A549 (cell line): ENCODE measurements at regions not wholly inside any gene's neighbourhood (a gene's known extent, or its start where the extent isn't known, plus 50 kb on each side); places are given as distances from the start of the nearest gene placed in this dataset.

Experiments used
- ATAC-seq, 2 experiments: fragments of 200-7000 bp in 1 of 2; fragments of >200 bp in 1 of 2; cut with Nextera tagmentation in 1 of 2; cut with Tn5 transposase in 1 of 2; 3 replicates each; pipeline versions ENCODE4 v1.8.0 to v1.9.1; 2018 to 2020; ENCODE audit warnings: mild to moderate bottlenecking in 1 of 2, moderate library complexity in 1 of 2
- CTCF ChIA-PET: fragments of 300-600 bp; sonication (Branson Sonifier 250); formaldehyde crosslinking; extraction: SDS; loops from one replicate; lab custom pipeline; 2021; ENCODE audit warnings: antibody characterized with exemption, inconsistent platforms; lab: Yijun Ruan, JAX
- POLR2A ChIA-PET: fragments of 350-600 bp; formaldehyde crosslinking; extraction: SDS; loops from one replicate; lab custom pipeline; 2021; ENCODE audit warnings: antibody characterized with exemption, inconsistent platforms; lab: Yijun Ruan, JAX
- DNase-seq, 2 experiments: peaks; one replicate each; pipeline versions ENCODE4 v3.0.0 to v3.0.0-alpha.2; 2011 to 2016; ENCODE audit warnings: low read depth in 1 of 2, low spot score in 1 of 2
- FAIRE-seq: peaks from 2 replicates; lab custom pipeline; 2011; peaks lifted over from hg19 to GRCh38; lab: Jason Lieb, UNC
- H3K27ac ChIP-seq, 2 experiments: fragments of >200 bp; sonication (Bioruptor Twin); formaldehyde crosslinking; 3 replicates each; pipeline ENCODE4 v1.5.1; 2016 to 2017
- H3K4me1 ChIP-seq: fragments of >200 bp; sonication (Bioruptor Twin); formaldehyde crosslinking; 3 replicates; pipeline ENCODE4 v1.6.1; 2016
- H3K4me2 ChIP-seq: fragments of >200 bp; sonication (Bioruptor Twin); formaldehyde crosslinking; 3 replicates; pipeline ENCODE4 v1.6.1; 2016
- H3K4me3 ChIP-seq: fragments of >200 bp; sonication (Bioruptor Twin); formaldehyde crosslinking; 3 replicates; pipeline ENCODE4 v1.5.1; 2016
- H3K9me3 ChIP-seq: fragments of >200 bp; sonication (Bioruptor Twin); formaldehyde crosslinking; 3 replicates; pipeline ENCODE4 v1.6.1; 2016
- BHLHE40 ChIP-seq: IDR thresholded peaks from 2 replicates; pipeline ENCODE4 v1.6.1; 2012; ENCODE audit warnings: low read depth, low read length, inconsistent platforms
- CEBPB ChIP-seq, 2 experiments: fragments of >200 bp in 1 of 2; sonication (Bioruptor Twin) in 1 of 2; formaldehyde crosslinking in 1 of 2; IDR thresholded peaks; 2 replicates each; pipeline ENCODE4 v1.6.1; 2012 to 2016
- CHD2 ChIP-seq: fragments of 150-350 bp; IDR thresholded peaks from 2 replicates; pipeline ENCODE4 v1.6.1; 2014; ENCODE audit warnings: low read length; ENCODE audit not compliant: partially characterized antibody
- CHD4 ChIP-seq: fragments of 200-600 bp; sonication (generic); IDR thresholded peaks from 2 replicates; pipeline ENCODE4 v1.6.1; 2016; ENCODE audit warnings: antibody characterized with exemption, mild to moderate bottlenecking, borderline replicate concordance
- EHF ChIP-seq: fragments of 250-450 bp; sonication (Bioruptor Pico); IDR thresholded peaks from 2 replicates; pipeline ENCODE4 v1.5.0; 2020; ENCODE audit warnings: mild to moderate bottlenecking
- EHMT2 ChIP-seq: fragments of 200-600 bp; sonication (generic); IDR thresholded peaks from 2 replicates; pipeline ENCODE4 v1.6.1; 2016; ENCODE audit warnings: antibody characterized with exemption, low read depth, mild to moderate bottlenecking, moderate library complexity
- EP300 ChIP-seq, 2 experiments: fragments of >200 bp; sonication (Bioruptor Twin); formaldehyde crosslinking; IDR thresholded peaks; 2 replicates in 1 of 2; 3 replicates in 1 of 2; pipeline ENCODE4 v1.6.1; 2016 to 2017
- FOSL2 ChIP-seq, 2 experiments: fragments of 450-650 bp in 1 of 2; fragments of >200 bp in 1 of 2; sonication (Bioruptor Twin) in 1 of 2; formaldehyde crosslinking; IDR thresholded peaks; 2 replicates each; pipeline versions ENCODE4 v1.5.0 to v1.6.1; 2016 to 2020; ENCODE audit warnings: mild to moderate bottlenecking in 1 of 2, moderate library complexity in 1 of 2
- FOXS1 ChIP-seq: fragments of 250-450 bp; sonication (Bioruptor Pico); IDR thresholded peaks from 2 replicates; pipeline ENCODE4 v1.5.0; 2020; ENCODE audit warnings: mild to moderate bottlenecking, moderate library complexity
- GATA3 ChIP-seq: IDR thresholded peaks from 2 replicates; pipeline ENCODE4 v1.6.1; 2012; ENCODE audit warnings: borderline replicate concordance
- HEYL ChIP-seq: fragments of 250-450 bp; sonication (Bioruptor Pico); IDR thresholded peaks from 2 replicates; pipeline ENCODE4 v1.8.0; 2021; ENCODE audit warnings: mild to moderate bottlenecking, moderate library complexity
- HMGXB4 ChIP-seq: fragments of 250-450 bp; sonication (Bioruptor Pico); IDR thresholded peaks from 2 replicates; pipeline ENCODE4 v1.5.0; 2021; ENCODE audit warnings: mild to moderate bottlenecking, moderate library complexity, borderline replicate concordance
- HOXA7 ChIP-seq: fragments of 250-450 bp; sonication (Bioruptor Pico); IDR thresholded peaks from 2 replicates; pipeline ENCODE4 v1.5.0; 2020; ENCODE audit warnings: mild to moderate bottlenecking, moderate library complexity
- JUN ChIP-seq, 2 experiments: fragments of >200 bp; sonication (Bioruptor Twin); formaldehyde crosslinking; IDR thresholded peaks; 2 replicates in 1 of 2; 3 replicates in 1 of 2; pipeline ENCODE4 v1.6.1; 2016 to 2017
- KDM5A ChIP-seq: fragments of 200-600 bp; sonication (generic); IDR thresholded peaks from 2 replicates; pipeline ENCODE4 v1.6.1; 2016; ENCODE audit warnings: antibody characterized with exemption, mild to moderate bottlenecking
- MAZ ChIP-seq: fragments of 150-350 bp; IDR thresholded peaks from 2 replicates; pipeline ENCODE4 v1.6.1; 2014; ENCODE audit warnings: antibody characterized with exemption, low read depth, low read length, borderline replicate concordance
- NR3C1 ChIP-seq: fragments of >200 bp; sonication (Bioruptor Twin); formaldehyde crosslinking; IDR thresholded peaks from 3 replicates; pipeline ENCODE4 v1.6.1; 2017
- PBX3 ChIP-seq: IDR thresholded peaks from 2 replicates; pipeline ENCODE4 v1.6.1; 2012
- PHF8 ChIP-seq: fragments of 200-600 bp; sonication (generic); IDR thresholded peaks from 2 replicates; pipeline ENCODE4 v1.6.1; 2016; ENCODE audit warnings: low read depth, mild to moderate bottlenecking, antibody characterized with exemption, moderate library complexity, borderline replicate concordance
- POLR2AphosphoS2 ChIP-seq: conservative IDR thresholded peaks from 2 replicates; pipeline ENCODE4 v1.6.1; 2012; ENCODE audit warnings: low read length, improper control_type of control experiment, inconsistent platforms
- RAD21 ChIP-seq, 2 experiments: fragments of >200 bp in 1 of 2; sonication (Bioruptor Twin) in 1 of 2; formaldehyde crosslinking in 1 of 2; IDR thresholded peaks in 1 of 2; conservative IDR thresholded peaks in 1 of 2; 2 replicates in 1 of 2; 3 replicates in 1 of 2; pipeline ENCODE4 v1.6.1; 2012 to 2018; ENCODE audit warnings: inconsistent platforms in 1 of 2
- RARB ChIP-seq: fragments of 250-450 bp; sonication (Bioruptor Pico); IDR thresholded peaks from 2 replicates; pipeline ENCODE4 v1.8.0; 2021; ENCODE audit warnings: mild to moderate bottlenecking, moderate library complexity
- RCOR1 ChIP-seq: fragments of 150-350 bp; IDR thresholded peaks from 2 replicates; pipeline ENCODE4 v1.6.1; 2014; ENCODE audit warnings: antibody characterized with exemption, low read length, low read depth
- REST ChIP-seq: fragments of 200-600 bp; sonication (generic); IDR thresholded peaks from 2 replicates; pipeline ENCODE4 v1.6.1; 2016; ENCODE audit warnings: antibody characterized with exemption, mild to moderate bottlenecking, moderate library complexity
- RNF2 ChIP-seq: fragments of 200-600 bp; sonication (generic); IDR thresholded peaks from 2 replicates; pipeline ENCODE4 v1.6.1; 2016; ENCODE audit warnings: low read depth, mild to moderate bottlenecking, antibody characterized with exemption, moderate library complexity, borderline replicate concordance
- SREBF2 ChIP-seq: fragments of 450-650 bp; IDR thresholded peaks from 2 replicates; pipeline ENCODE4 v1.6.1; 2014; ENCODE audit warnings: mild to moderate bottlenecking, moderate library complexity
- TP53 ChIP-seq: fragments of 250-450 bp; sonication (Bioruptor Pico); IDR thresholded peaks from 2 replicates; pipeline ENCODE4 v1.5.0; 2021; ENCODE audit warnings: mild to moderate bottlenecking, moderate library complexity
- ZFP36 ChIP-seq: fragments of 450-650 bp; IDR thresholded peaks from 2 replicates; pipeline ENCODE4 v1.6.1; 2014; ENCODE audit warnings: borderline replicate concordance; ENCODE audit not compliant: partially characterized antibody
- WGBS: methylation state at CpG from one replicate; pipeline ENCODE4 v1.1.6; 2017; ENCODE audit errors: missing lambda C conversion rate; 5-methylcytosine and 5-hydroxymethylcytosine counted together
- TF ChIP-seq, protein P1 (sequence below): fragments of >200 bp; sonication (Bioruptor Twin); formaldehyde crosslinking; IDR thresholded peaks from 3 replicates; pipeline ENCODE4 v1.6.1; 2016
- TF ChIP-seq, protein P2 (sequence below): fragments of 450-650 bp; IDR thresholded peaks from 2 replicates; pipeline ENCODE4 v1.6.1; 2014; ENCODE audit warnings: antibody characterized with exemption

- TF ChIP-seq EHF: no peak
- TF ChIP-seq POLR2AphosphoS2: no peak
- TF ChIP-seq EHMT2: no peak
- no peak for TF ChIP-seq CEBPB (IDR thresholded peaks at IDR 0.05)
These were observed 1423.1 kb downstream of the AMY1C start (continued) for GRCh38 chr1:105172788-105173187.

- no peaks in the 10 kb centered on the region for H3K9me3 ChIP-seq
These were observed 1431.1 kb downstream of the AMY1C start for GRCh38 chr1:105180789-105181188.

DNA sequence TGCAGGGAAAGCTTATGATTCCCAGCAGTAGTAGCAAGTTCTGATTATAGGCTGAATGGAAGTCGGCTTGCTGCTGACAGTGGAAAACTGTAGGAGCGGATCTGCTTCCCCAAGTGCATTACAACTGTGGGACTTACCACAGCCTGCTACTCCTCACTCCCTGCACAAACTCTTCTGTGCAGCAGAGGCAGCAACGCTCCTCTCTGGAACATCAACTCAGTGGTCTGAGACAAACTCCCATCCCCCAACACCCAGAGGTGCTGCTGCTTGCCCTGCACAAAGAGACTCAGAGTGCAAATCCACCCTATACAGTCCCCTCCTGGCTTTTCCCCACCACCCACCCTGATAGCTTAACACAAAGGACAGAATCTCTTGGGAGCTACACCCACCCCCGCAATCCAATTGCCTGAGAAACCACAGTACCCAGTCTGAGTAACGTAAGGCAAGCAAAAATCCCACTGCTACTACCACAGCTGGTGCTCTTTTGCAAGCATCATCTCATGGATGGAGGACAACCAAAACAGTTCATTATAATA is 1455.2 kb downstream of the AMY1C start:
- Histone ChIP-seq H3K4me1 (no peaks in the 10 kb centered on the region), H3K27ac (no peak overlapping the region), H3K4me2 (no peak overlapping the region), H3K9me3 (no peaks in the 10 kb centered on the region), H3K4me3 (no peak overlapping the region)
- no peak for ATAC-seq
- no peak for DNase-seq
- 11% methylated on average over 4 of the region's 5 CpGs for WGBS
- ChIA-PET POLR2A (no interaction called here), CTCF (no interaction called here)
- no peak for FAIRE-seq
- no peak for TF ChIP-seq HMGXB4 (CRISPR knock-in tag)
- TF ChIP-seq TP53 (CRISPR knock-in tag): no peak
- no peak for TF ChIP-seq CHD4
- TF ChIP-seq FOSL2 (IDR thresholded peaks at IDR 0.05): no peak
- TF ChIP-seq FOSL2 (CRISPR knock-in tag; IDR thresholded peaks at IDR 0.05): no peak
- no peak for TF ChIP-seq GATA3
- TF ChIP-seq RCOR1: no peak
- no peak for TF ChIP-seq KDM5A
- no peak for TF ChIP-seq PHF8
- no peak for TF ChIP-seq REST
- no peak for TF ChIP-seq RARB
- TF ChIP-seq JUN (IDR thresholded peaks at IDR 0.05): no peak
- no peak for TF ChIP-seq HEYL (CRISPR knock-in tag)
- no peak for TF ChIP-seq BHLHE40

More at GRCh38 chr1:105180789-105181188, 1431.1 kb downstream of the AMY1C start:
- no peak for FAIRE-seq
- Histone ChIP-seq H3K27ac (no peak overlapping the region), H3K4me2 (no peak overlapping the region), H3K4me3 (no peak overlapping the region), H3K4me1 (no peaks in the 10 kb centered on the region)
- TF ChIP-seq HOXA7 (CRISPR knock-in tag) (no peak), PBX3 (no peak), EHF (no peak), MAZ (no peak), FOXS1 (CRISPR knock-in tag) (no peak), CHD2 (no peak), KDM5A (no peak), NR3C1 (no peak), RARB (no peak), RAD21 (conservative IDR thresholded peaks at IDR 0.05 in 1 of 2, IDR thresholded peaks at IDR 0.05 in 1 of 2) (no peak), HEYL (CRISPR knock-in tag) (no peak), JUN (IDR thresholded peaks at IDR 0.05) (no peak), EP300 (IDR thresholded peaks at IDR 0.05) (no peak), ZFP36 (no peak), RNF2 (no peak), SREBF2 (no peak)
- TF ChIP-seq, protein P1, sequence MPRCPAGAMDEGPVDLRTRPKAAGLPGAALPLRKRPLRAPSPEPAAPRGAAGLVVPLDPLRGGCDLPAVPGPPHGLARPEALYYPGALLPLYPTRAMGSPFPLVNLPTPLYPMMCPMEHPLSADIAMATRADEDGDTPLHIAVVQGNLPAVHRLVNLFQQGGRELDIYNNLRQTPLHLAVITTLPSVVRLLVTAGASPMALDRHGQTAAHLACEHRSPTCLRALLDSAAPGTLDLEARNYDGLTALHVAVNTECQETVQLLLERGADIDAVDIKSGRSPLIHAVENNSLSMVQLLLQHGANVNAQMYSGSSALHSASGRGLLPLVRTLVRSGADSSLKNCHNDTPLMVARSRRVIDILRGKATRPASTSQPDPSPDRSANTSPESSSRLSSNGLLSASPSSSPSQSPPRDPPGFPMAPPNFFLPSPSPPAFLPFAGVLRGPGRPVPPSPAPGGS: no peak
- TF ChIP-seq, protein P2, sequence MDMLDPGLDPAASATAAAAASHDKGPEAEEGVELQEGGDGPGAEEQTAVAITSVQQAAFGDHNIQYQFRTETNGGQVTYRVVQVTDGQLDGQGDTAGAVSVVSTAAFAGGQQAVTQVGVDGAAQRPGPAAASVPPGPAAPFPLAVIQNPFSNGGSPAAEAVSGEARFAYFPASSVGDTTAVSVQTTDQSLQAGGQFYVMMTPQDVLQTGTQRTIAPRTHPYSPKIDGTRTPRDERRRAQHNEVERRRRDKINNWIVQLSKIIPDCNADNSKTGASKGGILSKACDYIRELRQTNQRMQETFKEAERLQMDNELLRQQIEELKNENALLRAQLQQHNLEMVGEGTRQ: no peak
- WGBS: 5% methylated on average over 1 of the region's 1 CpG
- DNase-seq: no peak
- ChIA-PET CTCF (no interaction called here), POLR2A (no interaction called here)
- no peak for ATAC-seq
